ENCODE measurements at regions not wholly inside any gene's neighbourhood (a gene's known extent, or its start where the extent isn't known, plus 50 kb on each side); places are given as distances from the start of the nearest gene placed in this dataset.

DNA sequence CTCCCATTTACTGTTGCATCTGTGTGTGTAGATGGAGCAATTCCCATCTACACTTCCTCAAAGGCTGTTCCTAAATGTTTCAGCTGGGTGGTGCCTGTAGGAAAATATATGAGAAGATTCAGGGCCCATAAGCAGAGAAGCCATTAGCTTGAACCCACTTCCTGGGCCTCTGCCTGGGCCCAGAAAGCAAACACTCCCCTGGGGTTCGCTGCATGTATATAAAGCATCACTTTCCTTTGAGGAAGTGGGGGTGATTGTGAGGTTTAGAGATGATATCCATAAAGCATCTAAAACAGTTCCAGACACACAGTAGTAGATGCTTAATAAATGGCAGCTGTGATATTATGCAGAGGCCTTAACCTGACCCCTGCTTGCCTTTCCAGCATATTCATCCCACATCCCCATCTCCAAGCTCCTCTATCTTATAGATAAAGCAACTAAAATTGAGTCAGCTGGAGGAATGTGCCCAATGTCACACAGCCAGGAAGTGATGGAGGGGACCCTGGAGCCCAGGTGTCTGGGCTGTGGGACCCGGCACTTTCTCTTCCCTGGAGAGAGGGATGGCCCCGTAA lies 280.0 kb upstream of the CRY1 start:
- TF ChIP-seq, protein P1, sequence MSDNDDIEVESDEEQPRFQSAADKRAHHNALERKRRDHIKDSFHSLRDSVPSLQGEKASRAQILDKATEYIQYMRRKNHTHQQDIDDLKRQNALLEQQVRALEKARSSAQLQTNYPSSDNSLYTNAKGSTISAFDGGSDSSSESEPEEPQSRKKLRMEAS (IDR thresholded peaks at IDR 0.05): no peak
- TF ChIP-seq EP300 (IDR thresholded peaks at IDR 0.05; ENCODE audit: borderline replicate concordance): no peak
- TF ChIP-seq CEBPB (IDR thresholded peaks at IDR 0.05): no peak
- TF ChIP-seq TCF12 (IDR thresholded peaks at IDR 0.05; ENCODE audit: low read depth): no peak
- TF ChIP-seq RAD21 (IDR thresholded peaks at IDR 0.05; ENCODE audit: low read depth): no peak
- TF ChIP-seq TAF1 (IDR thresholded peaks at IDR 0.05; ENCODE audit: low read depth): no peak
- TF ChIP-seq ZBTB7A (IDR thresholded peaks at IDR 0.05; ENCODE audit: low read depth): no peak
- TF ChIP-seq YY1 (IDR thresholded peaks at IDR 0.05; ENCODE audit: low read depth): no peak
- no peak for TF ChIP-seq CREB1 (IDR thresholded peaks at IDR 0.05; ENCODE audit: low read depth)
- TF ChIP-seq, protein P2, sequence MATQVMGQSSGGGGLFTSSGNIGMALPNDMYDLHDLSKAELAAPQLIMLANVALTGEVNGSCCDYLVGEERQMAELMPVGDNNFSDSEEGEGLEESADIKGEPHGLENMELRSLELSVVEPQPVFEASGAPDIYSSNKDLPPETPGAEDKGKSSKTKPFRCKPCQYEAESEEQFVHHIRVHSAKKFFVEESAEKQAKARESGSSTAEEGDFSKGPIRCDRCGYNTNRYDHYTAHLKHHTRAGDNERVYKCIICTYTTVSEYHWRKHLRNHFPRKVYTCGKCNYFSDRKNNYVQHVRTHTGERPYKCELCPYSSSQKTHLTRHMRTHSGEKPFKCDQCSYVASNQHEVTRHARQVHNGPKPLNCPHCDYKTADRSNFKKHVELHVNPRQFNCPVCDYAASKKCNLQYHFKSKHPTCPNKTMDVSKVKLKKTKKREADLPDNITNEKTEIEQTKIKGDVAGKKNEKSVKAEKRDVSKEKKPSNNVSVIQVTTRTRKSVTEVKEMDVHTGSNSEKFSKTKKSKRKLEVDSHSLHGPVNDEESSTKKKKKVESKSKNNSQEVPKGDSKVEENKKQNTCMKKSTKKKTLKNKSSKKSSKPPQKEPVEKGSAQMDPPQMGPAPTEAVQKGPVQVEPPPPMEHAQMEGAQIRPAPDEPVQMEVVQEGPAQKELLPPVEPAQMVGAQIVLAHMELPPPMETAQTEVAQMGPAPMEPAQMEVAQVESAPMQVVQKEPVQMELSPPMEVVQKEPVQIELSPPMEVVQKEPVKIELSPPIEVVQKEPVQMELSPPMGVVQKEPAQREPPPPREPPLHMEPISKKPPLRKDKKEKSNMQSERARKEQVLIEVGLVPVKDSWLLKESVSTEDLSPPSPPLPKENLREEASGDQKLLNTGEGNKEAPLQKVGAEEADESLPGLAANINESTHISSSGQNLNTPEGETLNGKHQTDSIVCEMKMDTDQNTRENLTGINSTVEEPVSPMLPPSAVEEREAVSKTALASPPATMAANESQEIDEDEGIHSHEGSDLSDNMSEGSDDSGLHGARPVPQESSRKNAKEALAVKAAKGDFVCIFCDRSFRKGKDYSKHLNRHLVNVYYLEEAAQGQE (IDR thresholded peaks at IDR 0.05; ENCODE audit: low read depth): no peak
- no peak for TF ChIP-seq EGR1 (IDR thresholded peaks at IDR 0.05)
- TF ChIP-seq TEAD4 (IDR thresholded peaks at IDR 0.05): no peak

Measured in Ishikawa (cell line).